HCT116 (cell line): ENCODE measurements at regions not wholly inside any gene's neighbourhood (a gene's known extent, or its start where the extent isn't known, plus 50 kb on each side); places are given as distances from the start of the nearest gene placed in this dataset.

ENCODE experiments used
- ATAC-seq: fragments of 200-7000 bp; cut with Tn5 transposase; 2 replicates; pipeline ENCODE4 v1.9.1; 2020; ENCODE audit warnings: mild to moderate bottlenecking, moderate library complexity
- BruUV-seq: library from RNA; stranded (reverse); fragments of 400-500 nt; replicated peaks from 2 replicates; lab custom pipeline; 2021; lab: Mats Ljungman, UMichigan
- CTCF ChIA-PET: fragments of 300-600 bp; sonication (Branson Sonifier 250); formaldehyde crosslinking; loops from one replicate; lab custom pipeline; 2021; ENCODE audit warnings: antibody characterized with exemption; lab: Charles Lee
- POLR2A ChIA-PET: fragments of 300-600, 350-600 bp; sonication (Branson Sonifier 250); formaldehyde crosslinking; loops from one replicate; lab custom pipeline; 2021; ENCODE audit warnings: antibody characterized with exemption; lab: Charles Lee
- RAD21 ChIA-PET, 2 experiments: fragments of 300-600 bp; sonication (Branson Sonifier 250); formaldehyde crosslinking; loops; one replicate each; lab custom pipeline; 2023; ENCODE audit warnings: low total read pairs in 2 of 2; ENCODE audit not compliant: uncharacterized antibody in 2 of 2, unreplicated experiment in 2 of 2, low non-redundant PET in 1 of 2; lab: Charles Lee
- DNase-seq: peaks from one replicate; pipeline ENCODE4 v3.0.0-alpha.2; 2010; ENCODE audit warnings: low read depth, low spot score
- H2AFZ ChIP-seq: fragments of 200-600 bp; shearing (Covaris generic), sonication (generic); 2 replicates; pipeline ENCODE4 v1.6.1; 2017; ENCODE audit warnings: low read depth, mixed run types, mixed read lengths, antibody characterized with exemption, low read length; ENCODE audit not compliant: poor library complexity, severe bottlenecking
- H3K27ac ChIP-seq: 2 replicates; pipeline ENCODE4 v1.5.1; 2012; ENCODE audit warnings: low read depth, low read length
- H3K27me3 ChIP-seq: fragments of 200-600 bp; sonication (generic); 2 replicates; pipeline ENCODE4 v1.6.1; 2016; ENCODE audit warnings: mixed run types, low read length, mixed read lengths; ENCODE audit not compliant: insufficient read depth
- H3K36me3 ChIP-seq, 2 experiments: fragments of 200-500 bp in 1 of 2; fragments of 200-600 bp in 1 of 2; sonication (Bioruptor generic) in 1 of 2; sonication (generic) in 1 of 2; 2 replicates each; pipeline versions ENCODE4 v1.5.1 to v1.6.1; 2014 to 2016; ENCODE audit warnings: low read length in 2 of 2, inconsistent platforms in 1 of 2, mixed read lengths in 1 of 2, mixed run types in 1 of 2; ENCODE audit not compliant: insufficient read depth in 2 of 2, control insufficient read depth in 1 of 2
- H3K4me1 ChIP-seq, 2 experiments: fragments of 200-600 bp in 1 of 2; sonication (generic) in 1 of 2; 2 replicates each; pipeline versions ENCODE4 v1.5.1 to v1.6.1; 2012 to 2017; ENCODE audit warnings: low read length in 2 of 2, inconsistent platforms in 1 of 2, mild to moderate bottlenecking in 1 of 2, mixed read lengths in 1 of 2, mixed run types in 1 of 2, moderate library complexity in 1 of 2; ENCODE audit not compliant: insufficient read depth in 2 of 2, control insufficient read depth in 1 of 2
- H3K4me2 ChIP-seq: fragments of 200-600 bp; sonication (generic); 2 replicates; pipeline ENCODE4 v1.6.1; 2017; ENCODE audit warnings: mixed run types, low read length, mixed read lengths
- H3K4me3 ChIP-seq, 2 experiments: fragments of 200-600 bp in 1 of 2; sonication (generic) in 1 of 2; replicated peaks in 1 of 2; 2 replicates each; pipeline ENCODE4 v1.5.1; 2011 to 2016; ENCODE audit warnings: low read length in 2 of 2, control low read depth in 1 of 2, low read depth in 1 of 2, mild to moderate bottlenecking in 1 of 2, mixed read lengths in 1 of 2, mixed run types in 1 of 2
- H3K79me2 ChIP-seq: fragments of 200-600 bp; sonication (generic); 2 replicates; pipeline ENCODE4 v1.6.1; 2017; ENCODE audit warnings: mild to moderate bottlenecking, mixed run types, low read length, moderate library complexity, mixed read lengths; ENCODE audit not compliant: insufficient read depth
- H3K9ac ChIP-seq: fragments of 200-600 bp; sonication (generic); 2 replicates; pipeline ENCODE4 v1.6.1; 2016; ENCODE audit warnings: low read length, mixed read lengths
- H3K9me2 ChIP-seq: fragments of 200-600 bp; sonication (generic), shearing (Covaris generic); 2 replicates; pipeline ENCODE4 v1.6.1; 2017; ENCODE audit warnings: mixed run types, mild to moderate bottlenecking, moderate library complexity; ENCODE audit not compliant: insufficient read depth
- H3K9me3 ChIP-seq, 2 experiments: fragments of 200-500 bp in 1 of 2; fragments of 200-600 bp in 1 of 2; sonication (Bioruptor generic) in 1 of 2; sonication (generic) in 1 of 2; 2 replicates each; pipeline ENCODE4 v1.6.1; 2014 to 2017; ENCODE audit warnings: low read length in 2 of 2, mixed read lengths in 2 of 2, inconsistent platforms in 1 of 2, low read depth in 1 of 2, mild to moderate bottlenecking in 1 of 2, mixed run types in 1 of 2, moderate library complexity in 1 of 2; ENCODE audit not compliant: control insufficient read depth in 1 of 2, insufficient read depth in 1 of 2
- H4K20me1 ChIP-seq: fragments of 200-600 bp; sonication (generic), shearing (Covaris generic); 2 replicates; pipeline ENCODE4 v1.6.1; 2017; ENCODE audit warnings: mixed run types, mild to moderate bottlenecking, moderate library complexity; ENCODE audit not compliant: insufficient read depth
- CBX3 ChIP-seq: IDR thresholded peaks from 2 replicates; pipeline ENCODE4 v1.6.1; 2012; ENCODE audit warnings: low read depth
- CEBPB ChIP-seq: IDR thresholded peaks from 2 replicates; pipeline ENCODE4 v1.6.1; 2012; ENCODE audit warnings: low read depth
- EGR1 ChIP-seq: IDR thresholded peaks from 2 replicates; pipeline ENCODE4 v1.6.1; 2012; ENCODE audit warnings: low read depth
- ELF1 ChIP-seq: IDR thresholded peaks from 2 replicates; pipeline ENCODE4 v1.6.1; 2012; ENCODE audit warnings: low read depth, borderline replicate concordance
- EZH2 ChIP-seq: fragments of 200-600 bp; sonication (generic); IDR thresholded peaks from 2 replicates; pipeline ENCODE4 v1.6.1; 2017; ENCODE audit warnings: antibody characterized with exemption, mixed run types
- EZH2phosphoT487 ChIP-seq: fragments of 200-600 bp; IDR thresholded peaks from 2 replicates; pipeline ENCODE4 v1.6.1; 2018; ENCODE audit warnings: antibody characterized with exemption, borderline replicate concordance
- FOSL1 ChIP-seq: IDR thresholded peaks from 2 replicates; pipeline ENCODE4 v1.6.1; 2012; ENCODE audit warnings: low read depth
- RAD21 ChIP-seq: IDR thresholded peaks from 2 replicates; pipeline ENCODE4 v1.6.1; 2012; ENCODE audit warnings: low read depth, mild to moderate bottlenecking
- SP1 ChIP-seq: IDR thresholded peaks from 2 replicates; pipeline ENCODE4 v1.6.1; 2012; ENCODE audit warnings: low read depth
- SRF ChIP-seq: IDR thresholded peaks from 2 replicates; pipeline ENCODE4 v1.6.1; 2012; ENCODE audit warnings: low read depth
- TCF7L2 ChIP-seq: IDR thresholded peaks from 2 replicates; pipeline ENCODE4 v1.7.0; 2011; ENCODE audit warnings: borderline replicate concordance, inconsistent platforms; ENCODE audit not compliant: insufficient read depth, insufficient read length; ENCODE audit errors: extremely low read depth
- YY1 ChIP-seq: IDR thresholded peaks from 2 replicates; pipeline ENCODE4 v1.6.1; 2011; ENCODE audit warnings: low read length, low read depth, moderate library complexity, mild to moderate bottlenecking; ENCODE audit not compliant: insufficient replicate concordance; ENCODE audit errors: extremely low read depth
- ZFX ChIP-seq: fragments of 450-650 bp; IDR thresholded peaks from 2 replicates; pipeline ENCODE4 v1.6.1; 2017
- ZNF274 ChIP-seq: fragments of 200-500 bp; sonication (Bioruptor generic); IDR thresholded peaks from 2 replicates; pipeline ENCODE4 v1.6.1; 2014; ENCODE audit warnings: mild to moderate bottlenecking, low read depth, low read length, inconsistent platforms
- intact Hi-C: fragments of 100-400 bp; cut with micrococcal nuclease; formaldehyde crosslinking; loops from 2 replicates; pipeline ENCODE4 v1.10.0; 2022
- TF ChIP-seq, protein P1 (sequence below), 3 experiments: fragments of 200-600 bp in 1 of 3; sonication (generic) in 1 of 3; IDR thresholded peaks in 2 of 3; conservative IDR thresholded peaks in 1 of 3; 2 replicates each; pipeline ENCODE4 v1.5.1; 2012 to 2017; ENCODE audit warnings: low read depth in 2 of 3, low read length in 2 of 3, antibody characterized with exemption in 1 of 3, borderline replicate concordance in 1 of 3, control low read depth in 1 of 3, mild to moderate bottlenecking in 1 of 3, mixed read lengths in 1 of 3, mixed run types in 1 of 3, moderate library complexity in 1 of 3; ENCODE audit not compliant: insufficient read depth in 1 of 3
- TF ChIP-seq, protein P2 (sequence below): IDR thresholded peaks from 2 replicates; pipeline ENCODE4 v1.6.1; 2012
- TF ChIP-seq, protein P3 (sequence below): IDR thresholded peaks from 2 replicates; pipeline ENCODE4 v1.6.1; 2011; ENCODE audit warnings: mild to moderate bottlenecking, low read length, moderate library complexity; ENCODE audit not compliant: insufficient replicate concordance; ENCODE audit errors: extremely low read depth

DNA sequence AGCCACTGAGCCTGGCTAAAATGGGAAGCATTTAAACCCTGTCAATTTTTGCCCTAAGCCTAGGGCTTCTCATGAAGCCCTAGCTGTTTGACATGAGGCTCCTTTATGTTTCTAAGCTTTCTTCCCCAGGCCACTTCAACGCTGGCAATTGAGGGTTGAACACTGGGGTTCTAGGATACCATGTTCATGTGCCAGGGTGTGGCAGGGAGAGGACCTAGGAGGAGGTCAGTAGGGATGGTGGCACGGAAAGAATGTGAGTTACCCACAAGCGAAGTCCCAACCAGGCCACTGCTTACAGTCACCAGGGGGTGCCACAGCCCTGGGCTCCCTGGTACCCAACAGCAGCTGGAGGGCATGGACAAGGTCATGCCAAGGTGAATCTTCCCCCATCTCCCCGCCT, 90.8 kb upstream of the AJAP1 start:
- H2AFZ ChIP-seq = no peak overlapping the region
- DNase-seq = no peak
- no peaks in the 10 kb centered on the region for H3K79me2 ChIP-seq
- TF ChIP-seq RAD21 (no peak), ELF1 (no peak), SP1 (no peak), ZFX (no peak), FOSL1 (no peak), EZH2phosphoT487 (no peak), CEBPB (no peak)
- ChIA-PET CTCF (no interaction called here), RAD21 (no interaction called here), POLR2A (no interaction called here)
- H3K36me3 ChIP-seq = no peaks in the 10 kb centered on the region
- H3K9ac ChIP-seq = no peak overlapping the region
- no peaks in the 10 kb centered on the region for H3K9me2 ChIP-seq
- no peaks in the 10 kb centered on the region; a peak in 1 of 4 replicates for H3K9me3 ChIP-seq
- no peak overlapping the region for H3K27ac ChIP-seq
- no peak overlapping the region for H3K4me2 ChIP-seq
- no peaks in the 10 kb centered on the region for H4K20me1 ChIP-seq
- intact Hi-C loops = no loop called here
- no peaks in the 10 kb centered on the region for H3K4me1 ChIP-seq
- H3K27me3 ChIP-seq = no peaks in the 10 kb centered on the region
- BruUV-seq = no TSS peak
- H3K4me3 ChIP-seq = no peak overlapping the region
- ATAC-seq = no peak

DNA sequence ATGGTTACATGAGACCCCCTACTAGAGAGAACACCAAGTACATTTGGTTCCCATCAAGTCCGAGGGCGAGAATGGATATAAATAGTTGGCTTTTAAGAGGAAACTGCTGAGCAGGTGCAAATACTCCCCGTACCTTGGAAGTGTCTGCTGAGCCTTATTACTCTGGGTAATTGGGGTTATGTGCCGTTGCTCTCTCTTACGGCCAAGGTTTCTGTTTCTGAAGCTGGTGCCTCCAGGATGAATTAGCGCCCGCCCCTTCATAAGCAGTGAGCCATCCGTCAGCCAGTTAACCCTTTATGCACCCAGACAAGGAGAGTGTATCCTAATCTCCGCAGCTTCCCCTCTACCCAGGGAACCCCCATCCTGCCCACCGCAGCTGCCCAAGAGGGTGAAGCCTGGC, 90.4 kb upstream of the AJAP1 start:
- Histone ChIP-seq H3K4me1 (no peaks in the 10 kb centered on the region), H3K79me2 (no peaks in the 10 kb centered on the region), H3K9me2 (no peaks in the 10 kb centered on the region), H3K4me3 (no peak overlapping the region), H4K20me1 (no peaks in the 10 kb centered on the region), H3K27ac (no peak overlapping the region), H3K4me2 (no peak overlapping the region), H3K9ac (no peak overlapping the region)
- CTCF ChIA-PET = no interaction called here
- ATAC-seq (no peak), DNase-seq (no peak)
- no TSS peak for BruUV-seq
- intact Hi-C loops = no loop called here
- POLR2A ChIA-PET = no interaction called here
- TF ChIP-seq YY1 (no peak), EZH2 (no peak), EGR1 (no peak), CBX3 (no peak), ZNF274 (no peak), TCF7L2 (no peak), SRF (no peak)
- TF ChIP-seq, protein P1, sequence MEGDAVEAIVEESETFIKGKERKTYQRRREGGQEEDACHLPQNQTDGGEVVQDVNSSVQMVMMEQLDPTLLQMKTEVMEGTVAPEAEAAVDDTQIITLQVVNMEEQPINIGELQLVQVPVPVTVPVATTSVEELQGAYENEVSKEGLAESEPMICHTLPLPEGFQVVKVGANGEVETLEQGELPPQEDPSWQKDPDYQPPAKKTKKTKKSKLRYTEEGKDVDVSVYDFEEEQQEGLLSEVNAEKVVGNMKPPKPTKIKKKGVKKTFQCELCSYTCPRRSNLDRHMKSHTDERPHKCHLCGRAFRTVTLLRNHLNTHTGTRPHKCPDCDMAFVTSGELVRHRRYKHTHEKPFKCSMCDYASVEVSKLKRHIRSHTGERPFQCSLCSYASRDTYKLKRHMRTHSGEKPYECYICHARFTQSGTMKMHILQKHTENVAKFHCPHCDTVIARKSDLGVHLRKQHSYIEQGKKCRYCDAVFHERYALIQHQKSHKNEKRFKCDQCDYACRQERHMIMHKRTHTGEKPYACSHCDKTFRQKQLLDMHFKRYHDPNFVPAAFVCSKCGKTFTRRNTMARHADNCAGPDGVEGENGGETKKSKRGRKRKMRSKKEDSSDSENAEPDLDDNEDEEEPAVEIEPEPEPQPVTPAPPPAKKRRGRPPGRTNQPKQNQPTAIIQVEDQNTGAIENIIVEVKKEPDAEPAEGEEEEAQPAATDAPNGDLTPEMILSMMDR (IDR thresholded peaks at IDR 0.05 in 2 of 3, conservative IDR thresholded peaks at IDR 0.05 in 1 of 3; ENCODE audit: borderline replicate concordance in 1 of 3, insufficient read depth in 1 of 3, low read depth in 2 of 3, low read length in 2 of 3) = no peak
- TF ChIP-seq, protein P2, sequence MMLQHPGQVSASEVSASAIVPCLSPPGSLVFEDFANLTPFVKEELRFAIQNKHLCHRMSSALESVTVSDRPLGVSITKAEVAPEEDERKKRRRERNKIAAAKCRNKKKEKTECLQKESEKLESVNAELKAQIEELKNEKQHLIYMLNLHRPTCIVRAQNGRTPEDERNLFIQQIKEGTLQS = no peak
- TF ChIP-seq, protein P3, sequence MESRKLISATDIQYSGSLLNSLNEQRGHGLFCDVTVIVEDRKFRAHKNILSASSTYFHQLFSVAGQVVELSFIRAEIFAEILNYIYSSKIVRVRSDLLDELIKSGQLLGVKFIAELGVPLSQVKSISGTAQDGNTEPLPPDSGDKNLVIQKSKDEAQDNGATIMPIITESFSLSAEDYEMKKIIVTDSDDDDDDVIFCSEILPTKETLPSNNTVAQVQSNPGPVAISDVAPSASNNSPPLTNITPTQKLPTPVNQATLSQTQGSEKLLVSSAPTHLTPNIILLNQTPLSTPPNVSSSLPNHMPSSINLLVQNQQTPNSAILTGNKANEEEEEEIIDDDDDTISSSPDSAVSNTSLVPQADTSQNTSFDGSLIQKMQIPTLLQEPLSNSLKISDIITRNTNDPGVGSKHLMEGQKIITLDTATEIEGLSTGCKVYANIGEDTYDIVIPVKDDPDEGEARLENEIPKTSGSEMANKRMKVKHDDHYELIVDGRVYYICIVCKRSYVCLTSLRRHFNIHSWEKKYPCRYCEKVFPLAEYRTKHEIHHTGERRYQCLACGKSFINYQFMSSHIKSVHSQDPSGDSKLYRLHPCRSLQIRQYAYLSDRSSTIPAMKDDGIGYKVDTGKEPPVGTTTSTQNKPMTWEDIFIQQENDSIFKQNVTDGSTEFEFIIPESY = no peak
- TF ChIP-seq, all 23 proteins: peak for 0
- no peaks in the 10 kb centered on the region; a peak in 1 of 4 replicates for H3K9me3 ChIP-seq
- H3K27me3 ChIP-seq = no peaks in the 10 kb centered on the region
- no peak overlapping the region for H2AFZ ChIP-seq
- H3K36me3 ChIP-seq = no peaks in the 10 kb centered on the region
- RAD21 ChIA-PET = interaction anchor here in 1 of 2 experiments (0.6 kb wide), 1 partner anchor 71 kb away, joined by 5 read pairs; no protein-coding TSS in a partner anchor
